ENCODE measurements at regions not wholly inside any gene's neighbourhood (a gene's known extent, or its start where the extent isn't known, plus 50 kb on each side); places are given as distances from the start of the nearest gene placed in this dataset.

DNA sequence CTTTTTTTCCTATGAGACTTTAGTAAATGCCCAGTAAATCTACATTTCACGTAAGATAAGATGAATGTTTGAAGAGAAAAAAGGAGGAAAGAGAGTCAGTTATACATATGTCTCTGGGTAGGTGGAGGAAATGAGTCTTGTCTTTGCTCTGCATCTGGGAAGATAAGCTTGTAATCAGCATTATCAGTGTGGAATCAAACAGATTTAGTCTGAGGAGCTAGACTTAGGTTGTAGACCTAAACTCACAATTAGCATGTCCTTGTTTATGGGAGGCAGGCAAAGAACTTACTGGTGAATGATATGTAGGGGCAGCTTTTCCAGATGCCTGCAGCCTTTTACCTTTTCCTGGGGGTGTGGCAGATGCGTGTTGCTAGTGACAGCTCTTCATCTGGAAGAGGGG is 962.3 kb downstream of the TBC1D22A start:
- TF ChIP-seq GATA3 (IDR thresholded peaks at IDR 0.05; ENCODE audit: low read depth, low read length) (no peak), GATA2 (IDR thresholded peaks at IDR 0.05; ENCODE audit: low read depth, low read length) (no peak)
